HepG2 (cell line): ENCODE measurements at regions not wholly inside any gene's neighbourhood (a gene's known extent, or its start where the extent isn't known, plus 50 kb on each side); places are given as distances from the start of the nearest gene placed in this dataset.

Experiments
- ATAC-seq: fragments of 200-7000 bp; cut with Tn5 transposase; 3 replicates; pipeline ENCODE4 v1.9.1; 2020; ENCODE audit warnings: mild to moderate bottlenecking, moderate library complexity
- BruUV-seq: library from RNA; stranded (reverse); fragments of 400-500 nt; replicated peaks from 2 replicates; lab custom pipeline; 2021; lab: Mats Ljungman, UMichigan
- CTCF ChIA-PET: fragments of 300-600 bp; formaldehyde crosslinking; extraction: SDS; loops from one replicate; lab custom pipeline; 2021; ENCODE audit warnings: low total read pairs, inconsistent platforms, low intra/inter-chr PET ratio; lab: Yijun Ruan, JAX
- POLR2A ChIA-PET: fragments of 350-600 bp; sonication (Branson Sonifier 250); formaldehyde crosslinking; loops from one replicate; lab custom pipeline; 2020; ENCODE audit warnings: antibody characterized with exemption, inconsistent platforms; lab: Yijun Ruan, JAX
- DNase-seq: peaks from one replicate; pipeline ENCODE4 v3.0.0-alpha.2; 2015; ENCODE audit warnings: low spot score
- FAIRE-seq: peaks from 3 replicates; lab custom pipeline; 2011; peaks lifted over from hg19 to GRCh38; lab: Jason Lieb, UNC
- H2AFZ ChIP-seq: one replicate; pipeline ENCODE4 v1.6.1; 2011; ENCODE audit warnings: low read length, inconsistent platforms
- H3K27ac ChIP-seq: fragments of 300-600 bp; 3 replicates; pipeline ENCODE4 v1.8.0; 2011; ENCODE audit warnings: mixed run types, mild to moderate bottlenecking, mixed read lengths, low read length, inconsistent platforms; ENCODE audit not compliant: insufficient read depth; ENCODE audit errors: extremely low read length
- H3K27me3 ChIP-seq, 2 experiments: fragments of 200-600 bp in 1 of 2; 2 replicates in 1 of 2; 3 replicates in 1 of 2; pipeline versions ENCODE4 v1.6.0 to v1.8.0; 2011; ENCODE audit warnings: low read length in 2 of 2, mild to moderate bottlenecking in 2 of 2, moderate library complexity in 2 of 2, inconsistent platforms in 1 of 2; ENCODE audit not compliant: insufficient read depth in 2 of 2, control insufficient read depth in 1 of 2
- H3K36me3 ChIP-seq, 2 experiments: fragments of 200-600 bp in 1 of 2; replicated peaks in 1 of 2; 2 replicates in 1 of 2; 3 replicates in 1 of 2; pipeline versions ENCODE4 v1.5.1 to v1.8.0; 2011; ENCODE audit warnings: low read length in 2 of 2, inconsistent platforms in 1 of 2; ENCODE audit not compliant: insufficient read depth in 2 of 2, control insufficient read depth in 1 of 2
- H3K4me1 ChIP-seq: 2 replicates; pipeline ENCODE4 v1.5.1; 2012; ENCODE audit warnings: low read length, inconsistent platforms; ENCODE audit not compliant: insufficient read depth
- H3K4me2 ChIP-seq: 2 replicates; pipeline ENCODE4 v1.6.0; 2011; ENCODE audit warnings: low read depth, low read length, inconsistent platforms
- H3K4me3 ChIP-seq, 3 experiments: fragments of 200-600 bp in 1 of 3; sonication (generic), shearing (Covaris generic) in 1 of 3; replicated peaks in 1 of 3; 2 replicates each; pipeline ENCODE4 v1.5.1; 2011 to 2016; ENCODE audit warnings: low read length in 3 of 3, inconsistent platforms in 2 of 3, low read depth in 2 of 3, mild to moderate bottlenecking in 2 of 3, control low read depth in 1 of 3, mixed read lengths in 1 of 3; ENCODE audit not compliant: insufficient read depth in 1 of 3
- H3K79me2 ChIP-seq: one replicate; pipeline ENCODE4 v1.6.1; 2011; ENCODE audit warnings: low read length, inconsistent platforms; ENCODE audit not compliant: insufficient read depth
- H3K9ac ChIP-seq: 2 replicates; pipeline ENCODE4 v1.6.0; 2011; ENCODE audit warnings: mild to moderate bottlenecking, low read depth, low read length, inconsistent platforms; ENCODE audit not compliant: insufficient read depth
- H3K9me3 ChIP-seq: 2 replicates; pipeline ENCODE4 v1.5.1; 2012; ENCODE audit warnings: mild to moderate bottlenecking, low read length
- H4K20me1 ChIP-seq: 2 replicates; pipeline ENCODE4 v1.6.0; 2011; ENCODE audit warnings: inconsistent platforms, mild to moderate bottlenecking, low read length, moderate library complexity; ENCODE audit not compliant: insufficient read depth
- CCAR2 ChIP-seq: fragments of 200-400 bp; formaldehyde crosslinking; optimal IDR thresholded peaks from 2 replicates; pipeline ENCODE3; 2018; ENCODE audit warnings: low read depth, mild to moderate bottlenecking, low read length, moderate library complexity
- CTCF ChIP-seq: sonication (generic); formaldehyde crosslinking; IDR thresholded peaks from 2 replicates; pipeline ENCODE4 v1.5.0; 2020; ENCODE audit warnings: mild to moderate bottlenecking, missing genetic modification reagents, moderate library complexity
- HOXA5 ChIP-seq: sonication (generic); formaldehyde crosslinking; IDR thresholded peaks from 2 replicates; pipeline ENCODE4 v1.4.0; 2020; ENCODE audit warnings: missing genetic modification reagents
- JUNB ChIP-seq: sonication (generic); formaldehyde crosslinking; IDR thresholded peaks from 2 replicates; pipeline ENCODE4 v1.8.0; 2022; ENCODE audit warnings: missing genetic modification reagents, mild to moderate bottlenecking, borderline replicate concordance
- KDM6A ChIP-seq: IDR thresholded peaks from 2 replicates; pipeline ENCODE4 v1.6.1; 2016; ENCODE audit warnings: low read depth
- NFYB ChIP-seq: sonication (generic); formaldehyde crosslinking; IDR thresholded peaks from 2 replicates; pipeline ENCODE4 v1.4.0; 2020; ENCODE audit warnings: missing genetic modification reagents
- PITX1 ChIP-seq: sonication (generic); formaldehyde crosslinking; IDR thresholded peaks from 2 replicates; pipeline ENCODE4 v1.5.1; 2020; ENCODE audit warnings: mild to moderate bottlenecking, missing genetic modification reagents
- RBM22 ChIP-seq: fragments of 200-400 bp; formaldehyde crosslinking; optimal IDR thresholded peaks from 2 replicates; pipeline ENCODE3; 2017; ENCODE audit warnings: mild to moderate bottlenecking, low read length, moderate library complexity
- STAG1 ChIP-seq: sonication (generic); formaldehyde crosslinking; IDR thresholded peaks from 2 replicates; pipeline ENCODE4 v1.4.0; 2020; ENCODE audit warnings: missing genetic modification reagents
- ZC3H4 ChIP-seq: sonication (generic); formaldehyde crosslinking; IDR thresholded peaks from 2 replicates; pipeline ENCODE4 v1.4.0; 2020; ENCODE audit warnings: missing genetic modification reagents, borderline replicate concordance
- ZNF256 ChIP-seq: sonication (generic); formaldehyde crosslinking; conservative IDR thresholded peaks from 2 replicates; pipeline ENCODE4 v1.4.0; 2020; ENCODE audit warnings: missing genetic modification reagents
- WGBS: methylation state at CpG from one replicate; pipeline ENCODE4 v1.1.6; 2017; ENCODE audit warnings: low lambda C conversion rate; 5-methylcytosine and 5-hydroxymethylcytosine counted together
- in situ Hi-C: cut with HindIII; loops from 2 replicates; pipeline ENCODE4 v1.10.0; 2017; ENCODE audit warnings: low pct_unique_long_range_greater_than_20kb; ENCODE audit not compliant: extremely low pct_ligation_motif_present
- intact Hi-C: fragments of 100-400 bp; cut with micrococcal nuclease; formaldehyde crosslinking; loops from one replicate; pipeline ENCODE4 v1.10.0; 2022; ENCODE audit not compliant: unreplicated experiment
- TF ChIP-seq, protein P1 (sequence below): sonication (generic); formaldehyde crosslinking; IDR thresholded peaks from 2 replicates; pipeline ENCODE4 v1.5.1; 2020; ENCODE audit warnings: missing genetic modification reagents, mild to moderate bottlenecking, borderline replicate concordance
- TF ChIP-seq, protein P2 (sequence below): sonication (generic); formaldehyde crosslinking; IDR thresholded peaks from 2 replicates; pipeline ENCODE4 v1.4.0; 2020; ENCODE audit warnings: mild to moderate bottlenecking, missing genetic modification reagents

GRCh38 chr5:118698774-118699173, 289.6 kb downstream of the DTWD2 start:
- no peak for DNase-seq
- Histone ChIP-seq H3K9ac (no peak overlapping the region), H3K36me3 (no peaks in the 10 kb centered on the region), H3K79me2 (no peaks in the 10 kb centered on the region), H3K27ac (no peak overlapping the region), H4K20me1 (no peaks in the 10 kb centered on the region), H3K4me2 (no peak overlapping the region), H3K4me1 (no peaks in the 10 kb centered on the region), H3K9me3 (peaks cover 16% of the 10 kb centered on the region), H3K27me3 (no peaks in the 10 kb centered on the region), H2AFZ (no peak overlapping the region), H3K4me3 (no peak overlapping the region)
- FAIRE-seq: no peak
- BruUV-seq: no TSS peak
- ATAC-seq: no peak
- intact Hi-C loops (no loop called here), in situ Hi-C loops (no loop called here)
- ChIA-PET CTCF (no interaction called here), POLR2A (no interaction called here)
- WGBS: 6% methylated on average over 2 of the region's 2 CpGs
- 0 out of 2 replicates have a peak, but pooled peaks have one; percentile 15 for TF ChIP-seq STAG1 (CRISPR knock-in tag)
- TF ChIP-seq CTCF (CRISPR knock-in tag): peak; percentile 27; the same call in 1 of the 2 replicates
- no peak for TF ChIP-seq RBM22
- TF ChIP-seq CCAR2: no peak

DNA sequence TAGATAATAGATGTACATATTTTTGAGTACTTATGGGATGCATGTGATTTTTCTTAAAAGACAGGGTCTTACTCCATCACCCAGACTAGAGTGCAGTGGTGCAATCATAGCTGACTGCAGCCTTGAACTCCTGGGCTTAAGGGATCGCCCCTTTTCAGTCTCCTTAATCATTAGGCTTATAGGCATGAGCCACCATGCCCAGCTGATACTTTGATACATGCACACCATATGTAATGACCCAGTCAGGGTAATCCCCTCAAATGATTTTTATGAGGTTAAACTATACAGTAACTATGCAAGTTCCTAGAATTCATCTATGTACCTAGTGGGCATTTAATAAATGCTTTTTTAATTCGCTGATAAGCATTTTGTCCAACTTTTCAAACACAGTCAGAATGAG, 292.3 kb downstream of the DTWD2 start:
- H3K4me1 ChIP-seq: no peaks in the 10 kb centered on the region
- no peak overlapping the region for H2AFZ ChIP-seq
- H3K9ac ChIP-seq: no peak overlapping the region
- no peaks in the 10 kb centered on the region for H3K79me2 ChIP-seq
- no TSS peak for BruUV-seq
- H3K4me2 ChIP-seq: no peak overlapping the region
- no peak overlapping the region for H3K27ac ChIP-seq
- ChIA-PET CTCF (no interaction called here), POLR2A (no interaction called here)
- H3K27me3 ChIP-seq: no peaks in the 10 kb centered on the region
- DNase-seq: no peak
- FAIRE-seq: no peak
- 3% methylated on average over 2 of the region's 2 CpGs for whole genome bisulfite sequencing
- no peaks in the 10 kb centered on the region for H4K20me1 ChIP-seq
- intact Hi-C loops (no loop called here), in situ Hi-C loops (no loop called here)
- no peaks in the 10 kb centered on the region for H3K36me3 ChIP-seq
- no peak for ATAC-seq
- H3K4me3 ChIP-seq: no peak overlapping the region
- H3K9me3 ChIP-seq: no peaks in the 10 kb centered on the region
- TF ChIP-seq ZC3H4 (CRISPR knock-in tag) (no peak), PITX1 (CRISPR knock-in tag) (no peak), JUNB (CRISPR knock-in tag) (no peak), CCAR2 (no peak), NFYB (CRISPR knock-in tag) (no peak), HOXA5 (no peak), KDM6A (CRISPR knock-in tag) (no peak), ZNF256 (CRISPR knock-in tag) (no peak)
- TF ChIP-seq, protein P1, sequence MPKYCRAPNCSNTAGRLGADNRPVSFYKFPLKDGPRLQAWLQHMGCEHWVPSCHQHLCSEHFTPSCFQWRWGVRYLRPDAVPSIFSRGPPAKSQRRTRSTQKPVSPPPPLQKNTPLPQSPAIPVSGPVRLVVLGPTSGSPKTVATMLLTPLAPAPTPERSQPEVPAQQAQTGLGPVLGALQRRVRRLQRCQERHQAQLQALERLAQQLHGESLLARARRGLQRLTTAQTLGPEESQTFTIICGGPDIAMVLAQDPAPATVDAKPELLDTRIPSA (CRISPR knock-in tag): no peak
- TF ChIP-seq, protein P2, sequence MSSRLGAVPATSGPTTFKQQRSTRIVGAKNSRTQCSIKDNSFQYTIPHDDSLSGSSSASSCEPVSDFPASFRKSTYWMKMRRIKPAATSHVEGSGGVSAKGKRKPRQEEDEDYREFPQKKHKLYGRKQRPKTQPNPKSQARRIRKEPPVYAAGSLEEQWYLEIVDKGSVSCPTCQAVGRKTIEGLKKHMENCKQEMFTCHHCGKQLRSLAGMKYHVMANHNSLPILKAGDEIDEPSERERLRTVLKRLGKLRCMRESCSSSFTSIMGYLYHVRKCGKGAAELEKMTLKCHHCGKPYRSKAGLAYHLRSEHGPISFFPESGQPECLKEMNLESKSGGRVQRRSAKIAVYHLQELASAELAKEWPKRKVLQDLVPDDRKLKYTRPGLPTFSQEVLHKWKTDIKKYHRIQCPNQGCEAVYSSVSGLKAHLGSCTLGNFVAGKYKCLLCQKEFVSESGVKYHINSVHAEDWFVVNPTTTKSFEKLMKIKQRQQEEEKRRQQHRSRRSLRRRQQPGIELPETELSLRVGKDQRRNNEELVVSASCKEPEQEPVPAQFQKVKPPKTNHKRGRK (CRISPR knock-in tag): no peak
